Fibroblast of lung (primary cell): ENCODE measurements at regions not wholly inside any gene's neighbourhood (a gene's known extent, or its start where the extent isn't known, plus 50 kb on each side); places are given as distances from the start of the nearest gene placed in this dataset.

Experiments used
- EZH2 ChIP-seq: IDR thresholded peaks from 2 replicates; pipeline ENCODE4 v1.5.1; 2012; ENCODE audit warnings: low read length, control low read depth, mild to moderate bottlenecking; ENCODE audit errors: missing control alignments
- TF ChIP-seq, protein P1 (sequence below), 2 donors: IDR thresholded peaks in 1 of 2; conservative IDR thresholded peaks in 1 of 2; 1 replicate in 1 of 2; 2 replicates in 1 of 2; pipeline ENCODE4 v1.5.1; 2011 to 2012; ENCODE audit warnings: low read length in 2 of 2, control low read depth in 1 of 2, inconsistent platforms in 1 of 2, low read depth in 1 of 2, mild to moderate bottlenecking in 1 of 2

DNA sequence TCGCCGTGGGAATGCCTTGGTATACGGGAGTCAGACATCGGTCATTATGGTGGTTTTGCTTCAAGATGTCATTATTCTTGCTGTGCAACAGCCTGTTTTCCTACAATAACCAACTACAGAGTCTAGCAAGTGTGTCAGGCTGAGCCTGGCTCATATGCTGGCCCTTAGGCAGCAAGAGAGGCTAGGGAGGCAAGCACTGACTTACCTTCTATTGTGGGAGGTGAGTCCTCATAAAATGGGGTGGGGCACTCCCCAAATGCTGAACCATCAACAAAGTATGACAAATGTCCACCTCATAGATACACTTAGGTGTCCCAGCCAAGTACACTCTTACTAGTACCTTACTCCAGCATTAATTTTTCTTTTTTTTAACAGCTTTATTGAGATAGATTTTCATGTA lies 77.0 kb upstream of the ATL2 start:
- no peak for TF ChIP-seq EZH2
- TF ChIP-seq, protein P1, sequence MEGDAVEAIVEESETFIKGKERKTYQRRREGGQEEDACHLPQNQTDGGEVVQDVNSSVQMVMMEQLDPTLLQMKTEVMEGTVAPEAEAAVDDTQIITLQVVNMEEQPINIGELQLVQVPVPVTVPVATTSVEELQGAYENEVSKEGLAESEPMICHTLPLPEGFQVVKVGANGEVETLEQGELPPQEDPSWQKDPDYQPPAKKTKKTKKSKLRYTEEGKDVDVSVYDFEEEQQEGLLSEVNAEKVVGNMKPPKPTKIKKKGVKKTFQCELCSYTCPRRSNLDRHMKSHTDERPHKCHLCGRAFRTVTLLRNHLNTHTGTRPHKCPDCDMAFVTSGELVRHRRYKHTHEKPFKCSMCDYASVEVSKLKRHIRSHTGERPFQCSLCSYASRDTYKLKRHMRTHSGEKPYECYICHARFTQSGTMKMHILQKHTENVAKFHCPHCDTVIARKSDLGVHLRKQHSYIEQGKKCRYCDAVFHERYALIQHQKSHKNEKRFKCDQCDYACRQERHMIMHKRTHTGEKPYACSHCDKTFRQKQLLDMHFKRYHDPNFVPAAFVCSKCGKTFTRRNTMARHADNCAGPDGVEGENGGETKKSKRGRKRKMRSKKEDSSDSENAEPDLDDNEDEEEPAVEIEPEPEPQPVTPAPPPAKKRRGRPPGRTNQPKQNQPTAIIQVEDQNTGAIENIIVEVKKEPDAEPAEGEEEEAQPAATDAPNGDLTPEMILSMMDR (conservative IDR thresholded peaks at IDR 0.05 in 1 of 2, IDR thresholded peaks at IDR 0.05 in 1 of 2; ENCODE audit: low read depth in 1 of 2, low read length in 2 of 2), result no peak
